GM12891 (cell line): ENCODE measurements at regions not wholly inside any gene's neighbourhood (a gene's known extent, or its start where the extent isn't known, plus 50 kb on each side); places are given as distances from the start of the nearest gene placed in this dataset.

ENCODE experiments used
- DNase-seq: peaks from one replicate; pipeline ENCODE4 v3.0.0; 2011; ENCODE audit warnings: low spot score; ENCODE audit not compliant: insufficient read length
- FAIRE-seq: peaks from 2 replicates; lab custom pipeline; 2011; peaks lifted over from hg19 to GRCh38; lab: Jason Lieb, UNC
- PAX5 ChIP-seq: IDR thresholded peaks from 2 replicates; pipeline ENCODE4 v1.6.1; 2011; ENCODE audit warnings: low read length, moderate library complexity, mild to moderate bottlenecking; ENCODE audit not compliant: insufficient read depth, severe bottlenecking
- POLR2A ChIP-seq: IDR thresholded peaks from 2 replicates; pipeline ENCODE4 v1.6.1; 2011; ENCODE audit warnings: low read depth, low read length, control low read depth
- POLR2AphosphoS5 ChIP-seq: IDR thresholded peaks from 2 replicates; pipeline ENCODE4 v1.6.1; 2011; ENCODE audit warnings: low read depth, low read length, control low read depth
- POU2F2 ChIP-seq: IDR thresholded peaks from 2 replicates; pipeline ENCODE4 v1.6.1; 2011; ENCODE audit warnings: low read depth, mild to moderate bottlenecking, control low read depth, low read length, moderate library complexity
- SPI1 ChIP-seq: IDR thresholded peaks from 2 replicates; pipeline ENCODE4 v1.6.1; 2011; ENCODE audit warnings: low read depth, low read length, control low read depth
- TAF1 ChIP-seq: IDR thresholded peaks from 2 replicates; pipeline ENCODE4 v1.6.1; 2011; ENCODE audit warnings: low read depth, low read length, control low read depth

DNA sequence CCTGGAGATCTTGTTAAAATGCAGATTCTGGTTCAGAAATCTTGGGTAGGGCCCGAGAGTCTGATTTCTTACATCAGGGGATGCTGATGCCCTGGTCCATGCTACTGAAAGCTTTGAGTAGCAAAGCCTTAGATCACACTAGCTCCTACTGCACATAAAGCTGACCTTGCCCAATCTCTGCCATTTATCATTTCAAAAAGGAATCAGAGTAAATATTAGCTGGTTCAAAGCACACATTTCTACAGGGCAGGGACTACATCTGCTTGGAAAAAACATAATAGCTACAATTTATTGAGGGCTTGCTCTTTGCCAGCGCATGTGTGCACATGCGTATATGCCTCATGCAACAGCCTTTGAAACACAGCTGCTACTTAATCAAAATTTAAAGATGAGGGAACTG is 440.4 kb upstream of the ARID1B start:
- no peak for TF ChIP-seq SPI1
- no peak for TF ChIP-seq PAX5
- TF ChIP-seq POLR2A = no peak
- TF ChIP-seq TAF1 = no peak
- no peak for TF ChIP-seq POU2F2
- TF ChIP-seq POLR2AphosphoS5 = no peak
- DNase-seq = no peak
- no peak for FAIRE-seq

DNA sequence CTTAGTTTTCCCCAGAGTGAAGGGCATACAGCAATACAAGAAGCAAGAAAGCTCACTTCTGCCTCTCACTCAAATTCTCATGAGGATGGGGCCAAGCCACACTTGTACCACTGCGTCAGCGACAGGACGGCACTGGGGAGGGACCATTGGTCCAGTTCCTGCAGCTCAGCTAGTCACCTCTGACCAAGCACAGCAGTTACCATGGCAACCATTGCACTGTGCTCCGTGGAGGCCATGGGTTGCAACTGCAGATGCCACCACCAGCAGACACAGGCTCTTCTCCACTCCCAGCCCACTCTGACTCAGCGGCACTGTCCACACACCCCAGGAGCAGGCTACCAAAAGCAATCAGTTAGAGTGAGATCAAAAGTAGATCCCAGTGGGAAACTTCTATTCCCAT is 441.1 kb upstream of the ARID1B start:
- FAIRE-seq (no peak), DNase-seq (no peak)
- TF ChIP-seq TAF1 = no peak

DNA sequence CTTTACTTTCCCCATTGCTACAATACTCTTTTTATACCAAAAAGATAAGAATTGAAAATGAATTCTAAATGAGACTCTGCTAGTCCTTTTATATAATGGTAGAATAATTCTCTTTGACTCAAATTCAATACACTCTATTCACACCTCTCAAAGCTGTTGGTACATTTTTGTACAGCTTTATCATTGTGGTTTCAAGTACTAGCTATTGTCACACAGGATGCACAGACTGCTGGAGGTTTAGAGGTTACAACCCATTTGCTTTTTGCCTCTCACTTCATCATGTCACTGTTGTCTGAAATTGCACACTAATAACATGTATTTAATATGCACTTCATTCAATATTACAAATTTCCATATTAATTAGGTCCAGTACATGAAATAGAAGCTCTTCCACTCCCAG is 442.2 kb upstream of the ARID1B start:
- FAIRE-seq (no peak), DNase-seq (no peak)
- TF ChIP-seq POLR2A (no peak), POLR2AphosphoS5 (no peak), PAX5 (no peak), SPI1 (no peak), TAF1 (no peak), POU2F2 (no peak)

DNA sequence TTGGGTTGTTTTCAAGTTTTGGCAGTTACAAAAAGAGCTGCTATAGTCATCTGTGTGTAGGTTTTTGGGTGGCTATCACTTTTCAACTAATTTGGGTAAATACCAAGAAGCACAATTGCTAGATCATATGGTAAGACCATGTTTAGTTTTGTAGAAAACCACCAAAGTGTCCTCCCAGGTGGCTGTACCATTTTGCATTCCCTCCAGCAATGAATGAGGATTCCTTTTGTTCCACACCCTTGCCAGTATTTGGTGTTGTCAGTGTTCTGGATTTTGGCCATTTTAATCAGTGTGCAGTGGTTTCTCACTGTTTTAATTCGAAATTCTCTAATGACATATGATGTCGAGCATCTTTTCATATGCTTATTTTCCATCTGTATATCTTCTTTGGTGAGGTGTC is 457.5 kb upstream of the ARID1B start:
- TF ChIP-seq POU2F2 = no peak
- no peak for TF ChIP-seq POLR2AphosphoS5
- no peak for TF ChIP-seq PAX5
- TF ChIP-seq POLR2A = no peak
- no peak for TF ChIP-seq SPI1
- TF ChIP-seq TAF1 = no peak
- FAIRE-seq = no peak
- no peak for DNase-seq

DNA sequence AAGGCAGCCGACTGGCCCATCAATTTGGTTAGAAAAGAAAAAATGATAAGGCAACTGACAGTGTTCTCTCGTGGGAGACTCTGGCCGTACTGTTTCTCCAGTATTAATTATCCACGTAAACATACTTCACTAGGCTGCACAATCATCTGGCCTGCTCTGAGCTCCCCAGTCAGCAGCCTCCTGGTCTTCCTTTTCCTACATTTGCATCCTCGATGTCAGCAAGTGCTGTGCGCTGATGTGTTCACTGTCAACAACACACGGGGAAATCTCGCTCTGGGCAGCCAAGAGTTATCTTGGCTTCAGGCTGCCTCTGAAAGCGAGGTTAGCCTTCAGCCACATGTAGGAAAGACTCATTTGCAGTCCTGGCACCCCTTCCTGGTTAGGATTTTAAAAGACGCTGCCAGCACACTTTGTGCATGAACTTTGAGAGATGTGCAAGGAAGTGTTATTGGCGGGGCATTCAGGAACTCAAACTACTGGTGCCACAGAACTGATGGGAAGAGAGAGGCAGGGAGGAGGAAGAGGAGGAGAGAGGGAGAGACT is 460.5 kb upstream of the ARID1B start:
- TF ChIP-seq POLR2AphosphoS5 (no peak), SPI1 (no peak), PAX5 (no peak), POU2F2 (no peak)
- FAIRE-seq (no peak), DNase-seq (no peak)

DNA sequence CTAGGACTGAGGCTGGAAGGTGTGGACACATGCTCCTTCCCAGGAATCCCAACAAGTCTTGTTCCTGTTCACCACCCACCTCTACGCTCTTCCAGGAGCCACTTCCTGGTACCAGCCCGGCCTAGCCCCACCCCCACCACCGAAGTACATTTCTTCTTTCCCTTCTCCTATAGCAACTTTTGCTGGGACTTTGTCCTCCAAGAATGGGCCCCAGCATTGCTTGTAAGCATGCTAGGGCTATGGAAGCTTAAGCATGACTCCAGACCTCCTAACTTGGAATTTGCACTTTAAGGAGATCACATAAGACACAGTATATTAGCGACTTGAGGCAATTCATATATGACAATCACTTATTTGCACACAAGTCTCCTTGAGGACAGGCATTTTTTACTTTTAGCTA is 462.0 kb upstream of the ARID1B start:
- FAIRE-seq = no peak
- TF ChIP-seq POLR2AphosphoS5 (no peak), POU2F2 (no peak), PAX5 (no peak), TAF1 (no peak), POLR2A (no peak), SPI1 (no peak)
- DNase-seq = no peak

DNA sequence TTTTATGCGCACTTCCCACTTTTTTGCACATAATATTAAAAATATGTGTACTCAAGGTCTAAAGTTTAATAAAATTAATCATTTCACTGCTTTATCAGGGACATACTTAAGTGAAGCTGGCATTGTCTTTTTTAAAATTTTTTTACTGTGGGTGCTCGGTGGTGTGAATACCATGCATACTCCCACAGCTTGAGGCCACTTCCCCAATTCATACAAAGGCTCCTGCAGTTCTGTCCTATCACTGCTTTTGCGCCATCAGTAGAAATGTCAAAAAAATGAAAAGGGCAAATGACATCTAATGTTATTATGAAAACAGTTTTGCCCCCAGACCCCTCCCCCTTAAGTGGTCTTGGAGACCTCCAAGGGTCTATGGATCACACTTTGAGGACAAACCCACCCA is 464.1 kb upstream of the ARID1B start:
- DNase-seq (no peak), FAIRE-seq (no peak)
- TF ChIP-seq SPI1 (no peak), POU2F2 (no peak), TAF1 (no peak), POLR2AphosphoS5 (no peak), POLR2A (no peak), PAX5 (no peak)

DNA sequence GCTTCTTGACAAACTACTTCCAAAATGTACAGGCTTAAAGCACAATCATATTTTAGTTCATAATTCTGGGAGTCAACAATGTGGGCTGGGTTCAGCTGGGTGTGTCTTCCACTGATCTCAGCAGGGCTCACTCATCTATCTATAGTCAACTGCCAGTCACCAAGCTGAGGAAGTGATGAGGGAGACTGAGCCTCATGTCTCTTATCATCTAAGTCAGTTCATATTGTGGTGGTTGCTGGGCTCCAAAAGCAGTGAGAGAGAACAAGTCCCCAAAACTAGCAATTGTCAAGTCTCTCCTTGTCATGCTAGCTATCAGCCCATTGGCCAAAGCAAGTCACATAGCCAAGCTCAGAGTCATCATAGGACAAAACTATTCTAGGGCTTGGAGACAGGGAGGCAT is 465.9 kb upstream of the ARID1B start:
- TF ChIP-seq PAX5 (no peak), POU2F2 (no peak), POLR2AphosphoS5 (no peak), TAF1 (no peak), SPI1 (no peak), POLR2A (no peak)
- DNase-seq = no peak
- no peak for FAIRE-seq

DNA sequence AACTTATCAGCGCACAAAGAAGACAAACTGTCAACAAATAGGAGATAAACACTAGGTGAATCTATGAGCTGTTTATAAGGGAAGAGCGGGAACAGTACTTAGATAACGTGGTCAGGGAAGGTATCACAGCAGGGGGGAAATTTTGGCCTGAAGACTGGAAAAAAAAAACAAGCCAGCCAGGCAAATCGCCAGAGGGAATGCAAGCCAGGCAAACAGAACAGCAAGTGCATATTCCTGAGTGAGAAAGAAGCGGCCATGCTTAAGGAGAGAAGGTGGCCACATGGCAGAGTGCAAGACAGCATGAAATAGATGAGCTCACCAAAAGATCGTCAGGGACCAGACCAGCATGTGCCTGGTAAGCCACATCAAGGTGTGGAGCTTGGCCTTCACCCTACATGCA is 466.5 kb upstream of the ARID1B start:
- TF ChIP-seq PAX5 (no peak), SPI1 (no peak), POU2F2 (no peak), POLR2A (no peak), POLR2AphosphoS5 (no peak), TAF1 (no peak)
- FAIRE-seq (no peak), DNase-seq (no peak)

DNA sequence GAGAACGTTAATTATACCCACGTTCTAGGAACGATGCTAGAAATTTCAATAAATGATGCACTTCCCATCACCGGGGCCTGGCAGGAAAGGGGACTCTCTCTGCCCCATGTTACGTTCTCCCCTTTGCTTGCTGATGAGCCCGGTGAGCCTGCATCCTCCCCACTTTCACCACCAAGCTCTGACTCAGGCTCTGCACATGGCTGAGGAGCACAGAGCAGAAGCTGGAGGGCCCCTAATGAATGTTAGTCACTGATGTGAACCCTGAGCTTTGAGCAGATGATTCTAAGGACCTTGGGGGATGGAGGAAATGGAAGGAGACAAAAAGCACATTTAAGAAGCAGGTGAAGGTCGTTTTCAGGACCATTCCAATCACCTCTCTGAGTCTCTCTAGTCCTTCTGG is 468.2 kb upstream of the ARID1B start:
- FAIRE-seq = no peak
- TF ChIP-seq PAX5 = no peak
- TF ChIP-seq SPI1 = no peak
- no peak for TF ChIP-seq POLR2AphosphoS5
- no peak for TF ChIP-seq TAF1
- TF ChIP-seq POU2F2 = no peak
- no peak for TF ChIP-seq POLR2A
- DNase-seq = no peak

DNA sequence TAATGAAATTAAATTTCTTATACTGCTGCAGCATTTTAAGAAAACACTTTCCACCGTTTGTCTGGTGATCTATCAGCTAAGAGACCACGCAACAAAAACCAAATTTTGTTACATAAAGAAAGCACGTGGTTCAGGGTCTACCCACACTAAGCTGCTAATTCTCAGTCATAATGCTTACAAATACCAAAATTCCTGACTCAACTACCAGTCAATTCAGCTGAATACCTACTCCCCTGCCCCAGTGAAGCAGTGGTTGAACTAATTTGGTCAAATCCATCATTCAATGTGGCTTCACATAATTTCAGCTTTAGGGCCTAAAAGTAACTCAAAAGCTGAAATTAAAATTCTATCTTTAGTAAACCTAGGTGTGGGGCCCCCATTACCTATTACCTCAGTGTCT is 468.6 kb upstream of the ARID1B start:
- TF ChIP-seq POLR2AphosphoS5 = no peak
- TF ChIP-seq PAX5 = no peak
- TF ChIP-seq TAF1 = no peak
- no peak for TF ChIP-seq POU2F2
- TF ChIP-seq SPI1 = no peak
- TF ChIP-seq POLR2A = no peak
- no peak for FAIRE-seq

More for the DNA sequence above, 468.6 kb upstream of the ARID1B start:
- no peak for DNase-seq
